H7 (cell line): ENCODE measurements at regions not wholly inside any gene's neighbourhood (a gene's known extent, or its start where the extent isn't known, plus 50 kb on each side); places are given as distances from the start of the nearest gene placed in this dataset.

Source experiments
- DNase-seq: peaks from one replicate; pipeline ENCODE4 v3.0.0; 2012
- H3K27me3 ChIP-seq: 2 replicates; pipeline ENCODE4 v1.6.0; 2011; ENCODE audit warnings: mild to moderate bottlenecking, low read length; ENCODE audit not compliant: control insufficient read depth, insufficient read depth
- H3K36me3 ChIP-seq: replicated peaks from 2 replicates; pipeline ENCODE4 v1.5.1; 2011; ENCODE audit warnings: low read length; ENCODE audit not compliant: control insufficient read depth, insufficient read depth
- H3K4me3 ChIP-seq: 2 replicates; pipeline ENCODE4 v1.5.1; 2011; ENCODE audit warnings: low read depth, mild to moderate bottlenecking, control low read depth, low read length, moderate library complexity; ENCODE audit not compliant: insufficient read depth

DNA sequence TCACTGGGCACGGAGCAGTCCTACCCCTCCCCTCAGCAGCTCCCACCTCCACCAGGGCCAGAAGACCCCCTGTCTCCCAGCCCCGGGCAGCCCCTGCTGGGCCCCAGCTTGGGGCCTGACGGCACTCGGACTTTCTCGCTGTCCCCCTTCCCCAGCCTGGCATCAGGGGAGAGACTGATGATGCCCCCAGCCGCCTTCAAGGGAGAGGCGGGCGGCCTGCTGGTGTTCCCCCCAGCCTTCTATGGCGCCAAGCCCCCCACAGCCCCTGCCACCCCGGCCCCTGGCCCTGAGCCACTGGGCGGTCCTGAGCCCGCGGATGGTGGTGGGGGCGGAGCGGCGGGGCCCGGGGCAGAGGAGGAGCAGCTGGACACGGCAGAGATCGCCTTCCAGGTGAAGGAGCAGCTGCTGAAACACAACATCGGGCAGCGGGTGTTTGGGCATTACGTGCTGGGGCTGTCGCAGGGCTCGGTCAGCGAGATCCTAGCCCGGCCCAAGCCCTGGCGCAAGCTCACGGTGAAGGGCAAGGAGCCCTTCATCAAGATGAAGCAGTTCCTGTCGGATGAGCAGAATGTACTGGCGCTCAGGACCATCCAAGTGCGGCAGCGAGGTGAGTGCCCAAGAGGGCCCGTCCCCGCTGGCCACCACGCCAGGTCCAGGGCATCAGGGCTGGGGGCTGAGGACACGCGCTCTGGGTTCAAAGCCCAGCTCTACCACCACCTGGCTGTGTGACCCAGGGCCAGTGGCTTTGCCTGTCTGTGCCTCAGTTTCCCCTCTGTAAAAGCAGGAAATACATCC lies 58.6 kb downstream of the PHETA1 start:
- Histone ChIP-seq H3K27me3 (no peaks in the 10 kb centered on the region), H3K4me3 (no peak overlapping the region), H3K36me3 (peaks cover 2% of the 10 kb centered on the region; the same call in 1 of the 2 replicates)
- peak; percentile 61 for DNase-seq

DNA sequence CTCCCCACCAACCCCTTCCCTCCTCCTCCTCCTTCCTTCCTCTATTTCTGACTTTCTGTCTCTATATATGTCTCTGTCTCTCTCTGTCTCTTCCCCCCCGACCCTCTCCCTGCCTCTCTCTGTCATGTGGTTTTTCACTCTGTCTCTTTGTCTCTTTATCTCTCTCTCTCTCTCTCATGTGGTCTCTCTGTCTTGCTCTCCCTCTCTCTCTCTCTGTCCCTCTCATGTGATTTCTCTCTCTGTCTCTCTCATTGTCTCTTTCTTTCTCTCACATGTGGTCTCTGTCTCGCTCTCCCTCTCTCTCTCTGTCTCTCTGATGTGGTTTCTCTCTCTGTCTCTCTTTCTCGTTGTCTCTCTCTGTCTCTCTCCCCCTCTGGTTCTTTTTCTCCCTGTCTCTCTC lies 59.3 kb downstream of the PHETA1 start:
- Histone ChIP-seq H3K36me3 (peaks cover 2% of the 10 kb centered on the region; the same call in 1 of the 2 replicates), H3K27me3 (no peaks in the 10 kb centered on the region)
- peak; percentile 26 for DNase-seq

DNA sequence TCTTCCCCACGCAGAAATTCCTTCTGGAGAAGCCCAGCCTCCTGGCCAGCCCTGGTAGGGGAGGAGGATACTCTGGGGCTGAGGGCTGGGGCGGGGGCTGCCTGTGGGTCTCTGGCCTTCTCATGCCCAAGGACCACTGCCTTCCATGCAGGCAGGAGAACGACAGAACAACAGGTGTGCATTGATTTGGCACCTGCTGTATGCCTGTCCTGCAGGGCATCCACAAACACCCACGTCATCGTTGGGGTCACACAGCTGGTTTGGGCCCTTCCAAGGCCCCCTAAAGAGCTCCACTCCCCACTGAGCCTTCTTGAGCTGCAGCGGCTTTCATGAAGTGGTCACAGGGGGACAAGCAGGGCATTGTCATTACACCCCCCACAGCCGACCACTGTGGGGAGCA lies 60.4 kb downstream of the PHETA1 start:
- H3K4me3 ChIP-seq = no peak overlapping the region
- H3K27me3 ChIP-seq = no peaks in the 10 kb centered on the region
- peaks cover 2% of the 10 kb centered on the region; the same call in 1 of the 2 replicates for H3K36me3 ChIP-seq
- DNase-seq = no peak

More for the DNA sequence above, 59.3 kb downstream of the PHETA1 start:
- H3K4me3 ChIP-seq = no peak overlapping the region

DNA sequence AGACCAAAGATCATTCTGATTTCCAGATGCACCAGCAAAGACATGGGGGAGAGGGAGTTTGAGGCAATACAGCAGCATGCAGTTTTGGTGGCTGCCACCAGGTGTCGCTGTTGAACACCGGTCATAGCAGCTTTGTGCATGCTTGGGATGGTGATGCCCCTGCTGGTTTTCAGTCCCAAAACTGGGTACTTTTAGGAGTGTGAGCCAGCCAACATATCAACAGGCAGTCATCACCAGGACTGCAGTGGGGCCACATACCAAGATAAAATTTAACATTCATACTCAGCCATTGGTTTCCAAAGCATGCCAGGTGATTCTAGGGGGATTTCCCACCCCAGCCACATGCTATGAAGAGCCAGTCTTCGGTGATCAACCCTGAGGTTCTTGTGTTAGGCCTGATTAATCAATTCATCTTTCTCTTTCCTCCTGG lies 64.2 kb downstream of the PHETA1 start:
- DNase-seq = peak; percentile 84
- no peak overlapping the region for H3K4me3 ChIP-seq

DNA sequence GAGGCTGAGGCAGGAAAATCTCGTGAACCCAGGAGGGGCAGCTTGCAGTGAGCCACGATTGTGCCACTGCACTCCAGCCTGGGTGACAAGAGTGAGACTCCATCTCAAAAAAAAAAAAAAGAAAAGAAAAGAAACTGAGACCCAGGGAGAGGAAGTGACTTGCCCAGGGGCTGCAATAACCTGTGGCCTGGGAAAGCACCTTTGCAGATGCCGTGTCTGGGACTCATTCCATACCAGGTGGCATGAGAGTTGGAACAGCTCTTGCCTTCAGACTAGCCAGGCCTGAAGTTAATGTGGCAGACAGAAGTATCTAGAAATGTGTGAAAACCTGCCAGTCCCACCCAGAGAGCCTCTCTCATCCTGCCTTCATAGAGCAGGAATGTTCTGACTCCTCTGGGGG lies 65.4 kb downstream of the PHETA1 start:
- H3K27me3 ChIP-seq = no peaks in the 10 kb centered on the region
- H3K4me3 ChIP-seq = no peak overlapping the region
- DNase-seq = no peak
- peaks cover 2% of the 10 kb centered on the region; the same call in 1 of the 2 replicates for H3K36me3 ChIP-seq

More for the DNA sequence above, 64.2 kb downstream of the PHETA1 start:
- H3K36me3 ChIP-seq = peaks cover 2% of the 10 kb centered on the region; the same call in 1 of the 2 replicates
- H3K27me3 ChIP-seq = no peaks in the 10 kb centered on the region

DNA sequence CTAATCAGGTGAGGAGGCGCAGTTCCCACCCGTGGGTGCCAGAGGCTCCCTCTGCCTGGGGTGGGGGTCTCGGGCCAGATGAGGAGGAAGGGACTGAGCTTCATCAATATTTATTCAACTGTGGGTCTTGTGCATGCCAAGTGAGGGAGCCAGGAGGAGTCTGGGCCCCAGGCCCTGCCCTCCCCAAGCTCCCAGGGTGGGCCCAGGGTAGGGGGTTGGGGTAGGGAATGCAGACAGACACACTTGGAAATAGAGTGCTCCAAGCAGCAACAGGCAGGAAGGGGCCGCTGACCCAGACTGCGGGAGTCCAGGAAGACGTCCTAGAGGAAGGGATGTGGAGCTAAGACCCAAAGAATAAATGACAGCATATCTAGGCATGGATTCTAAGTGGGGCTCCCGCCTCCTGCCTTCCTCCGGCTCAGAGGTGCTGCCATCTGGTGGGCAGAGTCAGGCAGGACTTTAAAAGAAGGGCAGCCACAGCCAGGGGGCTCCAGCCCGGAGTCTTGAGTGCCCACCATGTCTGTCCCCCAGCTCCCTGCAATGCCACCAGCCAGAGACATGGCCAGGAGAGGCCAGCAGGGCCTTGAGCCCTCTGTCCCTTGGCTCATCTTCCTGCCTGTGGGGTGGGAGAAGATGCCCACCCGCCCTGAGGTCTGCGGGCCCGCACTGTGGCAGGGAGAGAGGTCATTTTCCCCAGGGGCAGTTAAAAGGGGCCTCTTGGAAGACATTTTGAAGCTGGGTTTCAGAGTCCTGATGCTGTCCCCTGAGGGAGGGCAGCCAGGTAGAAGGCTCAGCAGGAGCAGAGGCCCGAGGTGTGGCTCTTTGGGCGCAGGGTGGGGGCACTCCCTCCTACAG lies 70.1 kb downstream of the PHETA1 start:
- Histone ChIP-seq H3K4me3 (no peak overlapping the region), H3K27me3 (no peaks in the 10 kb centered on the region), H3K36me3 (no peaks in the 10 kb centered on the region)
- DNase-seq = peak; percentile 95

DNA sequence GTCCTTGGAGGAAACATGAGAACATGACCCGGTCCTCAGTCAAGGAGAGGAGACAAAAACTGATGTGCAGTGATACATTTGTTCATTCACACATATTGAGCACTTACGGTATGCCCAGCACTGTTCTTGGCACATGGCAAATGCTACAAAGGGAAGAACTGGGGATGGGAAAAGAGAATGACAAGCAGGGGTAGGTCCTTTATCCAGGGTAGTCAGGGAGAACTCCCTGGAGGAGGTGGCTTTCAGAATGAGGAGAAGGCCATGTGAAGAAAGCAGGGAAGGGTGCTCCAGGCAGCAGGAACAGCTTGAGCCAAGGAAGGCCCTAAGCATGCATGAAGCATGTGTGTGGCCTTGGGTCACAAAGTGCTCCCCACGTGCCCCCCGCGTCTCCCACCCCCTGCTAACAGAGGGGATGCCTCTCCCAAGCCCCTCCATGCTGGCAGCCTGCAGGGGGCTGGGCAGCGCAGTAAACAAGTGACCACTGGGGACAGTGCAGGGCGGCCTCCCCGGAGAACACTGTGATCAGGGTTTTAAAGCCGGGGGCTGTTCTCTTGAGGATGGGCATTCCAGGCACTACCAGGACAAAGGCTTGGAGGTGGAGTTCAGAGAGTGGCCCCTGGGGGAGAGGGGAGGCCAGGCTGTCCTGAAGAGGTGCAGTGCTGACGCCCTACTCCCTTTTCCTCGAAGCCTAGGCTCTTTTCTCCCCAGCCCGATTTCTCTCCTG lies 71.0 kb downstream of the PHETA1 start:
- DNase-seq = peak; percentile 87
- H3K27me3 ChIP-seq = no peaks in the 10 kb centered on the region
- H3K4me3 ChIP-seq = no peak overlapping the region
- H3K36me3 ChIP-seq = no peaks in the 10 kb centered on the region

DNA sequence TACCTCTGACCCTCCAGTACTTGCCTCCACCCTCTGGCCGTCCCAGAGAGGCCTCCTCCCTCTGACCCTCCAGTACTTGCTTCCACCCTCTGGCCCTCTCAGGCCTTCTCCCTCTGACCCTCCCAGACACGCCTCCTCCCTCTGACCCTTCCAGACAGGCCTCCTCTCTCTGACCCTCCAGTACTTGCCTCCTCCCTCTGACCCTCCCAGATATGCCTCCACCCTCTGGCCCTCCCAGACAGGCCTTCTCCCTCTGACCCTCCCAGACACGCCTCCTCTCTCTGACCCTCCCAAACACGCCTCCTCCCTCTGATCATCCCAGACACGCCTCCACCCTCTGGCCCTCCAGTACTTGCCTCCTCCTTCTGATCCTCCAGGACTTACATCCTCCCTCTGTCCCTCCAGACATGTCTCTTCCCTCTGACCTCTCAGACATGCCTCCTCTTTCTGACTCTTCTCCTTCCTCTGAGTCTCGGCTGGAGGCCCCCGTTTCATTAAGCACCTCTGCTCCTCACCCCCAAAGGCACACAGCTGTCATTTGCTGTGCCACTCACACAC lies 71.9 kb downstream of the PHETA1 start:
- Histone ChIP-seq H3K36me3 (no peaks in the 10 kb centered on the region), H3K27me3 (no peaks in the 10 kb centered on the region), H3K4me3 (no peak overlapping the region)
- DNase-seq = no peak

DNA sequence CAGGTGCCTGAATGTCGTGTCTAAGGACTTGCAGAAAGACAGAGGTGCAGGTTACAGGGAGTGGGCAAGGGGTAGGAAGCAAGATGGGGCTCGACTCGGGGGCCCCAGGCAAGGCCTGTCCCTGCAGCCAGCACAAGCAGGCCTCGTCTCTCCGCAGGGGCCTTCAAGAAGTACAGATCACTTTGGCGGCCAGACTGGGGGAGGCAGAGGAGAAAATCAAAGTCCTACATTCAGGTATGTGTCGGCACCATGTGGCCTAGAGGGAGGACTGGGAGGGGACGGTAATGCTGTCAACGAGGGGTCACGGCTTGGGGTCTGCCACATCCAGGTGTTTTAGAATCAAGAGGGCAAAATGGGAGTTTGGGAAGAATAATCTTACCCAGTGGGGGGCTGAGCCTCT lies 73.7 kb downstream of the PHETA1 start:
- Histone ChIP-seq H3K36me3 (no peaks in the 10 kb centered on the region), H3K27me3 (no peaks in the 10 kb centered on the region), H3K4me3 (no peak overlapping the region)
- DNase-seq = peak; percentile 60

DNA sequence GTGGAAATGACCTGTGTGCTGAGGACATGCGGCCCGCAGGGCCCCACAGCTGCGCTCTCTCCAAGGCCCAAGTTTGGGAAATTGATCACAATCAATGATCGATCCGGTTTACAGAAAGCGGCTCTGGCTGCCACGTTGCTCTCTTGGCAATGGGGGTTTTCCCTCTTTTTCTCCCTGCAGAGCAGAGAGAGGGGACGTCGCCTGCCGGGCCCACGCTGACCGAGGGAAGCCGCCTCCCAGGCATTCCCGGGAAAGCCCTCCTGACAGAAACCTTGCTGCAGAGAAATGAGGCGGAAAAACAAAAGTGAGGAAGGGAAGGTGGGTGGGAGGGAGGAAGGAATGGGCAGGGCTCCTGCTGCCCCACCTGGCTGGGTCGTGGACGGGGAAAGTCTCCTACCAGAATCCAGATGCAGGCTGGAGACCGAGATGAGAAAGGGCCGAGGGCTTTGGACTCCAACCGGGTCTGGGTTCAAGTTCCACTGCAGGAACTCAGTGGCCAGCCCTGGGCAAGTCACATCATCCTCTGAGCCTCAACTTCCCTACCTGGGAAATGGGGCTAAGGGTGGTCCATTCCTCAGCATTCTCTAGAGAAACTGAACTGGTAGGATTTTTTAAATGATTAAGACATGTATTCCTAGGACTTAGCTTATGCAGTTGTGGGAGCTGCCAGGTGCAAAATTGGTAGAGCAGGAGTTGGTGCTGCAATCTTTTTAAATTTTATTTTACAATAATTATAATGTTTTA lies 75.5 kb downstream of the PHETA1 start:
- Histone ChIP-seq H3K4me3 (no peak overlapping the region), H3K27me3 (no peaks in the 10 kb centered on the region), H3K36me3 (no peaks in the 10 kb centered on the region)
- DNase-seq = peak; percentile 76

DNA sequence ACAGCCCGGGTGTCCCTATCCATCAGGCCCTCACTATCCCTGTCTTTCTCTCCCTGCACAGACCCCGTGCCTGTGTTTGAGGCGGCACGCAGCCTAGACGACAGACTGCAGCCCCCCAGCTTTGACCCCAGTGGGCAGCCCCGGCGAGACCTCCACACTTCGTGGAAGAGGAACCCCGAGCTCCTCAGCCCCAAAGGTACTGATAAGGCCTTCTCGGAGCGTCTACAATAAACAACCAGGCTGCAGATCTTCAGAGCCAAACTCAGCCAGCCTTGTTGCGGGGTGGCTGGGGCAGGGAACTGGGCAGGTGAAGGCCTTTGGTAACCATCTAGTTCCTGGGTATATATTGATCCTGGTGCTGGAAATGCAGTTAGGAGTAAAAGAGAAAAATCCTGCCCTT lies 77.5 kb downstream of the PHETA1 start:
- no peaks in the 10 kb centered on the region for H3K27me3 ChIP-seq
- no peak overlapping the region for H3K4me3 ChIP-seq
- H3K36me3 ChIP-seq = no peaks in the 10 kb centered on the region
- DNase-seq = no peak

DNA sequence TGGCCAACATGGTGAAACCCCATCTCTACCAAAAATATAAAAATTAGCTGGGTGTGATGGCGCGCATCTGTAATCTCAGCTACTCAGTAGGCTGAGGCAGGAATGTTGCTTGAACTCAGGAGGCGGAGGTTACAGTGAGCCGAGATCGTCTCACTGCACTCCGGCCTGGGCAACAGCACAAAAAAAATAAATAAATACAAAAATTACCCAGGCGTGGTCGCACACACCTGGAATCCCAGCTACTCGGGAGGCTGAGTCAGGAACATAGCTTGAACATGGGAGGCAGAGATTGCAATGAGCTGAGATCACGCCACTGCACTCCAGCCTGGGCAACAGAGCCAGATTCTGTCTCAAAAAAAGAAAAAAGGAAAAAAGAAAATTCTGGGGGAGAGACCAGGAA lies 80.1 kb downstream of the PHETA1 start:
- no peak for DNase-seq
- no peak overlapping the region for H3K4me3 ChIP-seq
- H3K27me3 ChIP-seq = no peaks in the 10 kb centered on the region
- no peaks in the 10 kb centered on the region for H3K36me3 ChIP-seq

DNA sequence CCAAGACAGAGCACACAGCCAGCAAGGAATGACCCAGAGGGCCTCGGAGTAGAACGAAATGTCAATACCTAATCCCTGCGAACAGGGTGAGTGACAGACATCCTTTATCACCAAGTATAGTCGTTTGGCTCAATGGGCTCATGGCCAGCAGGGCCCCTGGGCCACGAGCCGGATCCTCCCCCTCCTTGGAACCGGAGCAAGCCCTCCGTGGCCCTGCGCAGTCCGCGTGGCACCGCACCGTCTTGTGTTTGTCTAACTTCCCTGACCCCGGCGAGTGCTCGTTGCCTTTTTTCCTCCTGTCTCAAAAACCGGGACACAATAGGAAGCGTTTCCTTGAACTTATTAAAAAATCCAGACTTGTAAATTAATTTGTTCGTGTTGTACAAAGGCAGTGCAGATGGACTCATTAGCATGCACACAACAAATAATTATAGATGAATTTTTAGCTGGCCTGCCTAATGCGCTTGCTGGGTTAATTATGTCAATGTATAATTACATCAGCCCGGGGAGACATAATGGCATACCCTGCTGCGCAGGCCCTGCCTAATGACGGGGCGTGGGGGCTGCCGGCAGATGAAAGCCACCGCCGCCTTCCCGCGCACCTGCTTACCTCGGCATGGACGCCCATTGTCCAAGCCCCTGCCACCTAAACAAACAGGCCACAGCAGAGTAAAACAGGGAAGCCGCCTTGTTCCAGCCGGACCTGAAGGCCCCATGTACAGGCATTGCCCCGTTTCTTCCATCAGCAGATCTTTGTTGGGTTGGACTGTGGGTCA lies 81.6 kb downstream of the PHETA1 start:
- no peak for DNase-seq
- Histone ChIP-seq H3K27me3 (no peaks in the 10 kb centered on the region), H3K4me3 (no peak overlapping the region), H3K36me3 (no peaks in the 10 kb centered on the region)
